ENCODE measurements at regions not wholly inside any gene's neighbourhood (a gene's known extent, or its start where the extent isn't known, plus 50 kb on each side); places are given as distances from the start of the nearest gene placed in this dataset.

DNA sequence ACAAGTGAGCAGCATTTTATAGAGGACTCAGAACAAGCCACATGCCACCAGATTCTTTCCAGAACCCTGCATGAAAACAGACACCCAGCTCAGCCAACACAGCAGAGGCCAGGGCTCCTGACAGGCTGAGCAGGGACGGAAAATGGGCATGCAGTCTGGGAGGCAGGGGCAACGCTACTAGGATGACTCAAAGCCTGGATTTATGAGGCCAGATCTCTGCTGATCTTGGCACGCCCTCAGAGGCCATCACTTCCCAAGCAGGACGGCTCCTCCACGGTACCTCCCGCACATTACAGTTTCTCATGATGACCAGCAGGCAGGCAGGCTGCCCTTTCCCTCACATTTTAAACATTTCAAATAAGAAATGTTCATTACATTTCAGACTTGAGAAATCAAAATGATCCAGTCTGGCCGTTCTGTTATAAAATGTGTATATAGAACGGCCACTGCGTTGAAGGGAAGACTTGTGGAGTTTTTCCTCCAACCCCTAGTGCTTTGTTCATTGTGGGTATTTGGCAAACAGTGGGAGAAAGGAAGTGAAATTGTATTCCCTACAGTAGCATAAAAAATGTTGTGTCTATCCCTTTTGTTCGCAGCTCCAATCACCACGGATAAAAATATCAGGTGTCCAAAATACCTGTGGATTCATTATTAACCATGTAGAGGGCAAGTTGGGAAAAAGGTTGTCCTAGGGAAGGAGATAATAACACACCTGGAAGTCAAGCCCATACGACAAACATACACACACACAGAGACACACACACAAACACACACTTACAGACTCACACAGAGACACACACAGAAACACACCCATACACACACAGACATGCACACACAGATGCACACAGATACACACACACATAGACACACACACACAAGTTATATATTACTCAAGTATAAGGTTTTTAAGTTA lies 64.8 kb upstream of the ADAMTS18 start:
- Histone ChIP-seq H4K20me1 (ENCODE audit: insufficient read depth, low read length) (no peaks in the 10 kb centered on the region), H3K9me2 (ENCODE audit: low read depth, low read length) (no peaks in the 10 kb centered on the region), H2AFZ (ENCODE audit: low read length) (no peak overlapping the region), H3K4me2 (ENCODE audit: low read length) (no peak overlapping the region), H3K9ac (ENCODE audit: low read length) (no peak overlapping the region), H3K36me3 (ENCODE audit: insufficient read depth, low read length) (no peaks in the 10 kb centered on the region), H3K9me3 (ENCODE audit: low read length) (no peaks in the 10 kb centered on the region), H3K27me3 (ENCODE audit: insufficient read depth, low read length) (no peaks in the 10 kb centered on the region), H3K4me1 (ENCODE audit: insufficient read depth, low read length, severe bottlenecking) (no peaks in the 10 kb centered on the region), H3K79me2 (ENCODE audit: insufficient read depth, low read length) (no peaks in the 10 kb centered on the region), H3K27ac (ENCODE audit: low read depth, low read length, poor library complexity, severe bottlenecking) (no peak overlapping the region), H3K4me3 (ENCODE audit: low read depth, low read length, poor library complexity, severe bottlenecking) (no peak overlapping the region), H3F3A (ENCODE audit: insufficient read depth, low read length) (no peaks in the 10 kb centered on the region)
- TF ChIP-seq, protein P1, sequence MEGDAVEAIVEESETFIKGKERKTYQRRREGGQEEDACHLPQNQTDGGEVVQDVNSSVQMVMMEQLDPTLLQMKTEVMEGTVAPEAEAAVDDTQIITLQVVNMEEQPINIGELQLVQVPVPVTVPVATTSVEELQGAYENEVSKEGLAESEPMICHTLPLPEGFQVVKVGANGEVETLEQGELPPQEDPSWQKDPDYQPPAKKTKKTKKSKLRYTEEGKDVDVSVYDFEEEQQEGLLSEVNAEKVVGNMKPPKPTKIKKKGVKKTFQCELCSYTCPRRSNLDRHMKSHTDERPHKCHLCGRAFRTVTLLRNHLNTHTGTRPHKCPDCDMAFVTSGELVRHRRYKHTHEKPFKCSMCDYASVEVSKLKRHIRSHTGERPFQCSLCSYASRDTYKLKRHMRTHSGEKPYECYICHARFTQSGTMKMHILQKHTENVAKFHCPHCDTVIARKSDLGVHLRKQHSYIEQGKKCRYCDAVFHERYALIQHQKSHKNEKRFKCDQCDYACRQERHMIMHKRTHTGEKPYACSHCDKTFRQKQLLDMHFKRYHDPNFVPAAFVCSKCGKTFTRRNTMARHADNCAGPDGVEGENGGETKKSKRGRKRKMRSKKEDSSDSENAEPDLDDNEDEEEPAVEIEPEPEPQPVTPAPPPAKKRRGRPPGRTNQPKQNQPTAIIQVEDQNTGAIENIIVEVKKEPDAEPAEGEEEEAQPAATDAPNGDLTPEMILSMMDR (IDR thresholded peaks at IDR 0.05; ENCODE audit: low read length): no peak
- no peak for TF ChIP-seq EZH2 (IDR thresholded peaks at IDR 0.05; ENCODE audit: borderline replicate concordance, low read length)

DNA sequence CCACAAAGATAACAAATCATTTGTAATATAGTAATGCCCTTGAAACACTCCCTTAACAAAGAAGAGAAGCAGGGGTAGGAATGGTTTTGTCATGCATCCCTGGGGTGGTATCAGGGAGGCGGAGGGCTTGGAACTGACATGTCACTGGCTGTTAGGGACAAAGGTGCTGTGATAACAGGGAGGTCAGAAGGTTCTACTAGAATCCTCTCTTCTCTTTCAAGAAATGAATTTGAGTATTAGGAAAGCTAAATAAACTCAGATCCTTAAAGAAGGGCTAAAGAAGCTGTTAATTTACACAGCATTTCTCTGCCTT lies 65.4 kb upstream of the ADAMTS18 start:
- no peak overlapping the region for H3K9ac ChIP-seq (ENCODE audit: low read length)
- no peaks in the 10 kb centered on the region for H3K9me2 ChIP-seq (ENCODE audit: low read depth, low read length)
- H4K20me1 ChIP-seq (ENCODE audit: insufficient read depth, low read length): no peaks in the 10 kb centered on the region
- no peak overlapping the region for H3K4me3 ChIP-seq (ENCODE audit: low read depth, low read length, poor library complexity, severe bottlenecking)
- no peak overlapping the region for H3K27ac ChIP-seq (ENCODE audit: low read depth, low read length, poor library complexity, severe bottlenecking)
- no peaks in the 10 kb centered on the region for H3K36me3 ChIP-seq (ENCODE audit: insufficient read depth, low read length)
- H3F3A ChIP-seq (ENCODE audit: insufficient read depth, low read length): no peaks in the 10 kb centered on the region
- H3K79me2 ChIP-seq (ENCODE audit: insufficient read depth, low read length): no peaks in the 10 kb centered on the region
- H3K27me3 ChIP-seq (ENCODE audit: insufficient read depth, low read length): no peaks in the 10 kb centered on the region
- TF ChIP-seq, protein P1 (IDR thresholded peaks at IDR 0.05; ENCODE audit: low read length): no peak
- TF ChIP-seq EZH2 (IDR thresholded peaks at IDR 0.05; ENCODE audit: borderline replicate concordance, low read length): no peak
- H3K4me1 ChIP-seq (ENCODE audit: insufficient read depth, low read length, severe bottlenecking): no peaks in the 10 kb centered on the region
- H2AFZ ChIP-seq (ENCODE audit: low read length): no peak overlapping the region
- H3K9me3 ChIP-seq (ENCODE audit: low read length): no peaks in the 10 kb centered on the region
- H3K4me2 ChIP-seq (ENCODE audit: low read length): no peak overlapping the region

DNA sequence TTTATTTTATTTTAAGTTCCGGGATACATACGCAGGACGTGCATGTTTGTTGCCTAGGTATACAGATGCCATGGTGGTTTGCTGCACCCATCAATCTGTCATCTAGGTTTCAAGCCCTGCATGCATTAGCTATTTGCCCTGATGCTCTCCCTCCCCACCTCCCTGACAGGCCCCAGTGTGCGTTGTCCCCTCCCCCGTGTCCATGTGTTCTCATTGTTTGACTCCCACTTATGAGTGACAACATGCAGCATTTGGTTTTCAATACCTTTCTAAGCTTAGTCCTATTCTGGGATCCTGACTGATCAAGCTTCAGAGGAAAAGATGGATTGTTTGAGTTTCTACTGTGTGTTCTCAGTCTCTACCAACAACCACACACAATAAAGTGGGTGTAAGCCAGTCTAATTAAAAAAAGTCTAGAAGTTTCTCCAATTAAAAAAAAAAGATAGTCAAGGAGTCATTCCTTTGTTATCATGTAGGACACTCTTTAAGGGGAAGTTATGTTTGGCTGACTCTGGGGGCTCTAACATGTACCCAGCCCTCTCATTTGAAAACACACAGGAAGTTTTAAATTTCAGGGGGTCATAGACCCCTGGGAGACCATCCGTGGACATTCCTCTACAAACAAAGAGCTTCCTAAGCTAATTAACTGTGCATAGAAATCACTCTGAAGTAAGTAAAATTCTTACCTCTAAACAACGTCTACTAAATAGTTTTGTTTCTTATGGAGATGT lies 66.3 kb upstream of the ADAMTS18 start:
- Histone ChIP-seq H3K9me3 (ENCODE audit: low read length) (no peaks in the 10 kb centered on the region), H3K79me2 (ENCODE audit: insufficient read depth, low read length) (no peaks in the 10 kb centered on the region), H3K4me2 (ENCODE audit: low read length) (no peak overlapping the region), H3K4me1 (ENCODE audit: insufficient read depth, low read length, severe bottlenecking) (no peaks in the 10 kb centered on the region), H3K36me3 (ENCODE audit: insufficient read depth, low read length) (no peaks in the 10 kb centered on the region), H3K27ac (ENCODE audit: low read depth, low read length, poor library complexity, severe bottlenecking) (no peak overlapping the region), H3K9ac (ENCODE audit: low read length) (no peak overlapping the region), H3F3A (ENCODE audit: insufficient read depth, low read length) (no peaks in the 10 kb centered on the region), H4K20me1 (ENCODE audit: insufficient read depth, low read length) (no peaks in the 10 kb centered on the region), H3K9me2 (ENCODE audit: low read depth, low read length) (no peaks in the 10 kb centered on the region), H2AFZ (ENCODE audit: low read length) (no peak overlapping the region), H3K4me3 (ENCODE audit: low read depth, low read length, poor library complexity, severe bottlenecking) (no peak overlapping the region), H3K27me3 (ENCODE audit: insufficient read depth, low read length) (no peaks in the 10 kb centered on the region)
- no peak for TF ChIP-seq EZH2 (IDR thresholded peaks at IDR 0.05; ENCODE audit: borderline replicate concordance, low read length)
- TF ChIP-seq, protein P1 (IDR thresholded peaks at IDR 0.05; ENCODE audit: low read length): no peak
